ENCODE measurements at regions not wholly inside any gene's neighbourhood (a gene's known extent, or its start where the extent isn't known, plus 50 kb on each side); places are given as distances from the start of the nearest gene placed in this dataset.

DNA sequence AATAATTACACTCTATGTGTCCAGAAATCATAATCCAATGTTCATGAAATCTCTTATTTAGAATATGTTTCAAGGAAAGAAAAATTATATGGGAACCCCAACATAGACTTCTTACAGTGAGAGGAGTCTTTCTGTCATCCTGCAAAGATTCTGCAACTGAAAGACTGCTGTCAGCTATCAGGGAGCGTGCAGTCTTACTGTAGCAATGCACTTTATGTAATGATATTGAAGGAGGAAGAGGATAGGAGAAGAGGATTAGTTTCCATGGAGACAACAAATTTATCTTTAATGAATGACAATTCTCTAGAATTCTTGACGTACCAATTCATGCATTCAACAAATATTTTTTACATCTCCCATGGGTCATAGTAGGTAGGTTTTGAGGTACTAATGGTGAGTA lies 61.3 kb upstream of the MYT1L start:
- TF ChIP-seq CTCF (IDR thresholded peaks at IDR 0.05), result no peak
- no peak for TF ChIP-seq EZH2 (IDR thresholded peaks at IDR 0.05; ENCODE audit: borderline replicate concordance, insufficient read depth, low read depth, low read length, poor library complexity, severe bottlenecking)
